ENCODE measurements at regions not wholly inside any gene's neighbourhood (a gene's known extent, or its start where the extent isn't known, plus 50 kb on each side); places are given as distances from the start of the nearest gene placed in this dataset.

- TF ChIP-seq CTCF (IDR thresholded peaks at IDR 0.05) (no peak), POLR2A (IDR thresholded peaks at IDR 0.05) (no peak)
Observed at GRCh38 chr4:141899541-141899940, 263.2 kb downstream of the IL15 start.

All from lower leg skin (tissue), 3 donors.